ENCODE measurements at regions not wholly inside any gene's neighbourhood (a gene's known extent, or its start where the extent isn't known, plus 50 kb on each side); places are given as distances from the start of the nearest gene placed in this dataset.

- no peak for TF ChIP-seq CTCF (IDR thresholded peaks at IDR 0.05)
- no peak for TF ChIP-seq POLR2A (IDR thresholded peaks at IDR 0.05)
Measured at GRCh38 chr3:103532986-103533385, 1098.2 kb downstream of the ZPLD1 start.
